GM12878 (cell line): ENCODE measurements at regions not wholly inside any gene's neighbourhood (a gene's known extent, or its start where the extent isn't known, plus 50 kb on each side); places are given as distances from the start of the nearest gene placed in this dataset.

Experiments
- ATAC-seq: fragments of 200-7000 bp; cut with Tn5 transposase; 3 replicates; pipeline ENCODE4 v1.9.1; 2020; ENCODE audit warnings: mild to moderate bottlenecking, moderate library complexity
- BruUV-seq: library from RNA; stranded (reverse); fragments of 400-500 nt; replicated peaks from 2 replicates; lab custom pipeline; 2021; lab: Mats Ljungman, UMichigan
- CTCF ChIA-PET: fragments of 300-600 bp; sonication (Branson Sonifier 250); formaldehyde crosslinking; extraction: SDS; loops from one replicate; lab custom pipeline; 2021; ENCODE audit warnings: inconsistent platforms; lab: Yijun Ruan, JAX
- POLR2A ChIA-PET: fragments of 350-600 bp; formaldehyde crosslinking; extraction: SDS; loops from one replicate; lab custom pipeline; 2021; ENCODE audit warnings: inconsistent platforms; lab: Charles Lee
- RAD21 ChIA-PET: fragments of 300-600 bp; sonication (Branson Sonifier 250); formaldehyde crosslinking; loops from one replicate; lab custom pipeline; 2023; ENCODE audit warnings: antibody characterized with exemption; ENCODE audit not compliant: unreplicated experiment; lab: Charles Lee
- SMC1A ChIA-PET: fragments of 300-600 bp; sonication (Branson Sonifier 250); formaldehyde crosslinking; loops from one replicate; lab custom pipeline; 2023; ENCODE audit not compliant: unreplicated experiment, uncharacterized antibody; lab: Charles Lee
- DNase-seq: peaks from one replicate; pipeline ENCODE4 v3.0.0-alpha.2; 2011; ENCODE audit warnings: low read depth, low spot score
- FAIRE-seq: peaks from 3 replicates; lab custom pipeline; 2011; peaks lifted over from hg19 to GRCh38; lab: Jason Lieb, UNC
- H2AFZ ChIP-seq: 2 replicates; pipeline ENCODE4 v1.6.0; 2011; ENCODE audit warnings: low read depth, low read length, control low read depth; ENCODE audit not compliant: control insufficient read depth
- H3K27ac ChIP-seq: 2 replicates; pipeline ENCODE4 v1.5.1; 2011; ENCODE audit warnings: control low read depth; ENCODE audit not compliant: control insufficient read depth, insufficient read depth
- H3K27me3 ChIP-seq, 2 experiments: replicated peaks in 1 of 2; 2 replicates each; pipeline versions ENCODE4 v1.6.0 to v1.6.1; 2011; ENCODE audit warnings: low read length in 1 of 2; ENCODE audit not compliant: control insufficient read depth in 2 of 2, insufficient read depth in 2 of 2
- H3K36me3 ChIP-seq, 2 experiments: 2 replicates each; pipeline ENCODE4 v1.5.1; 2011; ENCODE audit warnings: low read length in 1 of 2; ENCODE audit not compliant: control insufficient read depth in 2 of 2, insufficient read depth in 2 of 2
- H3K4me1 ChIP-seq: 2 replicates; pipeline ENCODE4 v1.6.1; 2011; ENCODE audit warnings: mild to moderate bottlenecking, low read length, moderate library complexity, mixed read lengths; ENCODE audit not compliant: control insufficient read depth, insufficient read depth
- H3K4me2 ChIP-seq: 2 replicates; pipeline ENCODE4 v1.6.0; 2011; ENCODE audit warnings: control low read depth; ENCODE audit not compliant: control insufficient read depth, insufficient read depth
- H3K4me3 ChIP-seq: fragments of 200-600 bp; sonication (generic); 2 replicates; pipeline ENCODE4 v1.5.1; 2016
- H3K79me2 ChIP-seq: 2 replicates; pipeline ENCODE4 v1.6.0; 2011; ENCODE audit warnings: low read length; ENCODE audit not compliant: control insufficient read depth, insufficient read depth
- H3K9ac ChIP-seq: 2 replicates; pipeline ENCODE4 v1.8.0; 2011; ENCODE audit warnings: low read length, control low read depth, mixed read lengths; ENCODE audit not compliant: control insufficient read depth, insufficient read depth
- H3K9me3 ChIP-seq: replicated peaks from 3 replicates; pipeline ENCODE4 v1.5.1; 2011; ENCODE audit warnings: mild to moderate bottlenecking, low read length; ENCODE audit not compliant: control insufficient read depth, insufficient read depth
- H4K20me1 ChIP-seq: 2 replicates; pipeline ENCODE4 v1.6.0; 2011; ENCODE audit not compliant: control insufficient read depth, insufficient read depth
- MAX ChIP-seq: IDR thresholded peaks from 2 replicates; pipeline ENCODE4 v1.6.1; 2012; ENCODE audit warnings: low read depth, low read length, improper control_type of control experiment
- MTA3 ChIP-seq: IDR thresholded peaks from 2 replicates; pipeline ENCODE4 v1.6.1; 2012; ENCODE audit warnings: low read length, inconsistent platforms, borderline replicate concordance
- PBX3 ChIP-seq: IDR thresholded peaks from 2 replicates; pipeline ENCODE4 v1.6.1; 2011; ENCODE audit warnings: mild to moderate bottlenecking, low read depth, low read length, moderate library complexity; ENCODE audit not compliant: insufficient replicate concordance
- PRDM15 ChIP-seq: fragments of 450-650 bp; formaldehyde crosslinking; IDR thresholded peaks from 2 replicates; pipeline ENCODE4 v1.4.0; 2020; ENCODE audit warnings: mild to moderate bottlenecking, moderate library complexity
- RAD21 ChIP-seq: IDR thresholded peaks from 2 replicates; pipeline ENCODE4 v1.6.1; 2011; ENCODE audit warnings: mild to moderate bottlenecking, low read depth, low read length, moderate library complexity; ENCODE audit not compliant: insufficient read depth
- RELB ChIP-seq: fragments of 450-650 bp; IDR thresholded peaks from 2 replicates; pipeline ENCODE4 v1.6.1; 2017; ENCODE audit warnings: low read depth, mild to moderate bottlenecking, moderate library complexity
- SMAD1 ChIP-seq: fragments of 450-650 bp; IDR thresholded peaks from 2 replicates; pipeline ENCODE4 v1.6.1; 2018; ENCODE audit warnings: mild to moderate bottlenecking, low read depth; ENCODE audit not compliant: partially characterized antibody
- STAT3 ChIP-seq: IDR thresholded peaks from 2 replicates; pipeline ENCODE4 v1.6.1; 2011; ENCODE audit warnings: low read depth, low read length, improper control_type of control experiment
- ZNF384 ChIP-seq: IDR thresholded peaks from 2 replicates; pipeline ENCODE4 v1.6.1; 2012; ENCODE audit warnings: low read depth, mild to moderate bottlenecking, low read length, improper control_type of control experiment, borderline replicate concordance
- WGBS: methylation state at CpG from one replicate; pipeline ENCODE4 v1.1.6; 2016; ENCODE audit warnings: low lambda C conversion rate; ENCODE audit not compliant: insufficient replicate concordance, insufficient coverage; ENCODE audit errors: missing lambda C conversion rate; 5-methylcytosine and 5-hydroxymethylcytosine counted together
- in situ Hi-C: fragments of 300-500 bp; cut with MboI; formaldehyde crosslinking; loops from 9 replicates; pipeline ENCODE4 v1.14.3; 2018; ENCODE audit warnings: mixed read lengths
- intact Hi-C: fragments of 100-400 bp; cut with micrococcal nuclease; formaldehyde crosslinking; loops from one replicate; pipeline ENCODE4 v1.14.2; 2022; ENCODE audit not compliant: unreplicated experiment

GRCh38 chr18:6604573-6604941 lies 125.0 kb upstream of the ARHGAP28 start:
- no TSS peak for BruUV-seq
- Histone ChIP-seq H3K36me3 (no peaks in the 10 kb centered on the region), H3K4me1 (no peaks in the 10 kb centered on the region), H3K27me3 (no peaks in the 10 kb centered on the region), H3K4me2 (no peak overlapping the region), H3K79me2 (no peaks in the 10 kb centered on the region), H3K9ac (no peak overlapping the region), H3K4me3 (no peak overlapping the region), H2AFZ (no peak overlapping the region), H4K20me1 (no peaks in the 10 kb centered on the region), H3K9me3 (no peaks in the 10 kb centered on the region; the same call in 2 of the 3 replicates), H3K27ac (no peak overlapping the region)
- ATAC-seq, result no peak
- no peak for DNase-seq
- intact Hi-C loops, result no loop called here
- WGBS, result 0% methylated on average over 3 of the region's 3 CpGs
- RAD21 ChIA-PET, result no interaction called here
- POLR2A ChIA-PET, result no interaction called here
- TF ChIP-seq ZNF384, result no peak
- no peak for TF ChIP-seq RAD21
- TF ChIP-seq MAX, result no peak
- no peak for TF ChIP-seq SMAD1
- no peak for TF ChIP-seq STAT3
- in situ Hi-C loops, result no loop called here
- FAIRE-seq, result no peak
- SMC1A ChIA-PET, result interaction anchor here (1.2 kb wide), 1 partner anchor 280 kb away, joined by 5 read pairs; no protein-coding TSS in a partner anchor
- CTCF ChIA-PET, result interaction anchor here (0.5 to 1.6 kb wide), 5 partner anchors 14 to 620 kb away, joined by 3 to 7 read pairs (median 3); no protein-coding TSS in a partner anchor

- SMC1A ChIA-PET, result no interaction called here
- CTCF ChIA-PET, result interaction anchor here (1.6 kb wide), 1 partner anchor 16 kb away, joined by 7 read pairs; no protein-coding TSS in a partner anchor
- H3K4me1 ChIP-seq, result no peaks in the 10 kb centered on the region
- no TSS peak for BruUV-seq
- in situ Hi-C loops, result no loop called here
- H3K9me3 ChIP-seq, result no peaks in the 10 kb centered on the region; the same call in 2 of the 3 replicates
- FAIRE-seq (no peak), ATAC-seq (no peak), DNase-seq (no peak)
- no peaks in the 10 kb centered on the region for H3K27me3 ChIP-seq
- no peaks in the 10 kb centered on the region for H3K36me3 ChIP-seq
- TF ChIP-seq MTA3 (no peak), PRDM15 (CRISPR knock-in tag) (no peak), RELB (no peak), PBX3 (no peak)
- no peaks in the 10 kb centered on the region for H3K79me2 ChIP-seq
- no peak overlapping the region for H3K4me2 ChIP-seq
- no peak overlapping the region for H3K27ac ChIP-seq
- H4K20me1 ChIP-seq, result no peaks in the 10 kb centered on the region
- no peak overlapping the region for H3K9ac ChIP-seq
- 37% methylated on average over 6 of the region's 6 CpGs for WGBS
- RAD21 ChIA-PET, result no interaction called here
- POLR2A ChIA-PET, result no interaction called here
- no peak overlapping the region for H3K4me3 ChIP-seq
- intact Hi-C loops, result no loop called here
- H2AFZ ChIP-seq, result no peak overlapping the region
Observed at GRCh38 chr18:6605115-6605869, 124.2 kb upstream of the ARHGAP28 start.
